Liver (tissue), 7 donors: ENCODE measurements at regions not wholly inside any gene's neighbourhood (a gene's known extent, or its start where the extent isn't known, plus 50 kb on each side); places are given as distances from the start of the nearest gene placed in this dataset.

Source experiments
- DNase-seq: peaks from one replicate; pipeline ENCODE4 v3.0.0-alpha.2; 2017; ENCODE audit warnings: low spot score
- H3K27ac ChIP-seq, 2 donors: one replicate each; pipeline ENCODE4 v1.7.0; 2013; ENCODE audit warnings: inconsistent platforms in 2 of 2, low read length in 2 of 2, control low read depth in 1 of 2, low read depth in 1 of 2, mild to moderate bottlenecking in 1 of 2
- H3K27me3 ChIP-seq, 4 donors: one replicate each; pipeline versions ENCODE4 v1.6.1 to v1.7.0; 2013; ENCODE audit warnings: low read length in 3 of 4, inconsistent platforms in 1 of 4, mild to moderate bottlenecking in 1 of 4, moderate library complexity in 1 of 4; ENCODE audit not compliant: control insufficient read depth in 4 of 4, insufficient read depth in 4 of 4
- H3K36me3 ChIP-seq, 4 donors: one replicate each; pipeline versions ENCODE4 v1.6.1 to v1.7.0; 2013; ENCODE audit warnings: low read length in 3 of 4, mild to moderate bottlenecking in 3 of 4, low read depth in 1 of 4, moderate library complexity in 1 of 4; ENCODE audit not compliant: control insufficient read depth in 4 of 4, insufficient read depth in 3 of 4
- H3K4me1 ChIP-seq, 4 donors: one replicate each; pipeline versions ENCODE4 v1.6.1 to v1.7.0; 2013; ENCODE audit warnings: low read length in 3 of 4, mild to moderate bottlenecking in 3 of 4, moderate library complexity in 1 of 4; ENCODE audit not compliant: control insufficient read depth in 4 of 4, insufficient read depth in 4 of 4
- H3K4me3 ChIP-seq, 3 donors: one replicate each; pipeline versions ENCODE4 v1.6.1 to v1.7.0; 2013; ENCODE audit warnings: low read length in 3 of 3, control low read depth in 1 of 3, low read depth in 1 of 3, mild to moderate bottlenecking in 1 of 3
- H3K9ac ChIP-seq, 2 donors: one replicate each; pipeline ENCODE4 v1.7.0; 2013; ENCODE audit warnings: low read length in 2 of 2, mild to moderate bottlenecking in 2 of 2, moderate library complexity in 2 of 2, control low read depth in 1 of 2, low read depth in 1 of 2
- H3K9me3 ChIP-seq, 4 donors: one replicate each; pipeline versions ENCODE4 v1.6.1 to v1.7.0; 2013; ENCODE audit warnings: low read length in 3 of 4; ENCODE audit not compliant: control insufficient read depth in 4 of 4
- FOXA1 ChIP-seq: IDR thresholded peaks from 2 replicates; pipeline ENCODE4 v1.6.1; 2016; ENCODE audit warnings: antibody characterized with exemption
- FOXA2 ChIP-seq: IDR thresholded peaks from 2 replicates; pipeline ENCODE4 v1.6.1; 2016; ENCODE audit warnings: antibody characterized with exemption
- GABPA ChIP-seq, 2 donors: IDR thresholded peaks in 1 of 2; conservative IDR thresholded peaks in 1 of 2; 2 replicates each; pipeline ENCODE4 v1.6.1; 2016; ENCODE audit warnings: antibody characterized with exemption in 2 of 2, mild to moderate bottlenecking in 1 of 2, moderate library complexity in 1 of 2
- NR2F2 ChIP-seq: IDR thresholded peaks from 2 replicates; pipeline ENCODE4 v1.6.1; 2016; ENCODE audit warnings: antibody characterized with exemption
- RAD21 ChIP-seq, 2 donors: IDR thresholded peaks; 2 replicates each; pipeline ENCODE4 v1.6.1; 2016; ENCODE audit warnings: antibody characterized with exemption in 2 of 2, mild to moderate bottlenecking in 2 of 2
- RXRA ChIP-seq, 2 donors: IDR thresholded peaks; 2 replicates each; pipeline ENCODE4 v1.6.1; 2017 to 2018; ENCODE audit warnings: antibody characterized with exemption in 2 of 2, mild to moderate bottlenecking in 1 of 2
- SP1 ChIP-seq: IDR thresholded peaks from 2 replicates; pipeline ENCODE4 v1.6.1; 2018; ENCODE audit warnings: antibody characterized with exemption, mild to moderate bottlenecking
- TAF1 ChIP-seq: conservative IDR thresholded peaks from 2 replicates; pipeline ENCODE4 v1.6.1; 2016; ENCODE audit warnings: antibody characterized with exemption, mild to moderate bottlenecking
- WGBS: extraction: QIAGEN DNeasy Blood & Tissue Kit; methylation state at CpG from one replicate; pipeline ENCODE4 v1.1.7; 2013; 5-methylcytosine and 5-hydroxymethylcytosine counted together
- TF ChIP-seq, protein P1 (sequence below): IDR thresholded peaks from 2 replicates; pipeline ENCODE4 v1.6.1; 2016; ENCODE audit warnings: antibody characterized with exemption
- donor health status: healthy.
- donor health status: healthy.
- donor health status: healthy.
- donor health status: healthy.

DNA sequence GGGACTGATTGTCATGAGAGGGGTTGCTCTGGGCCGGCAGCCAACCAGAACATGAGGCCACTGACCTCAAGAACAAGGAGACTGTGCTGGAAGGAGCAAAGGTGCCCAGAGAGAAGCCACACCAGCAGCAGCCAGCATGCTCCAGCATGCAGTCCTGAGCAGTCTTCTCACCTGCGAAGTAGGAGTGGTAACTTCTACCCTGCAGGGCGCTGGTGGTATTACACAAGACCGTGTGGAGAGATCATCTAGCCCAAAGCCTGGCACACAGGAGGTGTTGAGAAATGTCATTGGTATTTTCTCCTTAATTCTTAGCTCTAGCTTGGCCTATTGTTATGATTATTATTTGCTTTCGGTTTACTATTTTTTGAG is 132.7 kb downstream of the TSN start:
- TF ChIP-seq FOXA2 (no peak), RXRA (IDR thresholded peaks at IDR 0.05) (no peak), TAF1 (no peak), FOXA1 (no peak), SP1 (no peak)
- TF ChIP-seq, protein P1, sequence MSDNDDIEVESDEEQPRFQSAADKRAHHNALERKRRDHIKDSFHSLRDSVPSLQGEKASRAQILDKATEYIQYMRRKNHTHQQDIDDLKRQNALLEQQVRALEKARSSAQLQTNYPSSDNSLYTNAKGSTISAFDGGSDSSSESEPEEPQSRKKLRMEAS, result no peak
- Histone ChIP-seq H3K9ac (no peak overlapping the region), H3K9me3 (no peaks in the 10 kb centered on the region), H3K27me3 (no peaks in the 10 kb centered on the region), H3K27ac (no peak overlapping the region), H3K4me3 (no peak overlapping the region), H3K36me3 (no peaks in the 10 kb centered on the region), H3K4me1 (no peaks in the 10 kb centered on the region)
- 57% methylated on average over 5 of the region's 5 CpGs for WGBS
- no peak for DNase-seq

DNA sequence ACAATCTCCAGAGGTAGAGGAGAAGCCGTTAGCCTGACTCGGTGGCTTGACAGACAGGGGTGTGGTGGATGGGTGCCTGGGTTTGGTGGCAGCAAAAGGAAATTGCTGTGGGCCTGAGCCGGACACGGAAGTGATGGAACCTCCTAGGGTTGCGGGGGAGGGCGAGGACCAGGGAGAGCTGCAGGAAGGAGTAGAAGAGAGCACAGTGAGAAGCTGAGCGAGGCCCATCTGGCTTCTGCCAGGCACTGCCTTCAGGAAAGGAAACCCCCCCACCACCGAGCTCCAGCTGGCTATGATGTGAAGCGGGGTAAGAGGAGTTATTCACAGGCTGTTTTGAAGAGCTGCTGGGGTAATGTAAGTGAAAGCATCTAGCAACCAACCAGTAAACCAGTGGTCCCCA is 134.6 kb downstream of the TSN start:
- H3K4me1 ChIP-seq, result no peaks in the 10 kb centered on the region
- 82% methylated on average over 9 of the region's 9 CpGs for WGBS
- DNase-seq, result no peak
- H3K9ac ChIP-seq, result no peak overlapping the region
- no peak overlapping the region for H3K27ac ChIP-seq
- no peaks in the 10 kb centered on the region for H3K9me3 ChIP-seq
- no peaks in the 10 kb centered on the region for H3K27me3 ChIP-seq
- TF ChIP-seq TAF1, result no peak
- H3K36me3 ChIP-seq, result no peaks in the 10 kb centered on the region
- H3K4me3 ChIP-seq, result no peak overlapping the region

DNA sequence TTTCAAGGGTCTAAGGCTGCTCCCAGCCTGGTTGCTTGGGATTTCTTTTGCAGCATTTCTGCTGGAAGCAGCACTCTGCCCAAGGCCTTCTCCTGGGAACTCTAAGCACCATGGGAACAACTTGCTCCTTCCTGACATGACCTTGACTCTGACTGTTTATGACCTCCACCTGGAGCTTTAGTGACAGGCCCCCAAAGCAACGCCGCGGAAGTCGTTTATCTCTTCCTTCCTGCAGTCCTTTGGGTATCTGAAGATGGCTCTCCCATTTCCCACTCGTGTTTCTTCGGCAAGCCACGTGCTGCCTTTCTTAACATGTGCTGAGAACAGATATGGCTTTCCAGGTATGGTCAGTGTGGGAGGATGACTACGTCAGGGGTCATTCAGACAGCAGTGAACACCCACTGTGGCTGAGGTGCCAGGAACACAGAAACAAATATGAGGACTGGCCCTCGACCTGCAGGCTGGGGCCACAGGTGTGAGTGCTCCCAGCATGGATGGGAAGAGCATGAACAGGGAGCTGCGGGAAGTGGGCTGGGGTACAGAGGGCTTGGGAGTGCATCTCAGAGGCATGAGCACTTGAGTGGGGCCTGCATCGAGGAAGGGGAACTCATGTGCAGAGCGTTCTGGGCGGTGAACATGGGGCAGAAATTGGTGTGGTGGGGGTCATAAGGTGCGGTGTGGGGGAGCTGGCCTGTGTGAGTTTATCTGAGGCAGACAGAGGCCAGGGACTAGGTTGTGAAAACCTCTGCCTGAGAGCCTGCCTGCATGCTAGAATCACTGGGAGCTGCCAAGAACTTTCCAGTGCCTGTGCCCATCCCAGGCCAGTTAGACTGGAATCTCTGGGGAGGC is 140.5 kb downstream of the TSN start:
- peaks cover 0 to 2% (median 0%) of the 10 kb centered on the region in 4 donors for H3K27me3 ChIP-seq
- no peaks in the 10 kb centered on the region for H3K9me3 ChIP-seq
- no peak for DNase-seq
- no peak overlapping the region for H3K4me3 ChIP-seq
- no peak for TF ChIP-seq GABPA (IDR thresholded peaks at IDR 0.05 in 1 of 2, conservative IDR thresholded peaks at IDR 0.05 in 1 of 2)
- TF ChIP-seq NR2F2, result peak; percentile 61
- H3K4me1 ChIP-seq, result no peaks in the 10 kb centered on the region
- no peaks in the 10 kb centered on the region for H3K36me3 ChIP-seq
- WGBS, result 80% methylated on average over 14 of the region's 14 CpGs
- no peak overlapping the region for H3K27ac ChIP-seq
- H3K9ac ChIP-seq, result no peak overlapping the region

DNA sequence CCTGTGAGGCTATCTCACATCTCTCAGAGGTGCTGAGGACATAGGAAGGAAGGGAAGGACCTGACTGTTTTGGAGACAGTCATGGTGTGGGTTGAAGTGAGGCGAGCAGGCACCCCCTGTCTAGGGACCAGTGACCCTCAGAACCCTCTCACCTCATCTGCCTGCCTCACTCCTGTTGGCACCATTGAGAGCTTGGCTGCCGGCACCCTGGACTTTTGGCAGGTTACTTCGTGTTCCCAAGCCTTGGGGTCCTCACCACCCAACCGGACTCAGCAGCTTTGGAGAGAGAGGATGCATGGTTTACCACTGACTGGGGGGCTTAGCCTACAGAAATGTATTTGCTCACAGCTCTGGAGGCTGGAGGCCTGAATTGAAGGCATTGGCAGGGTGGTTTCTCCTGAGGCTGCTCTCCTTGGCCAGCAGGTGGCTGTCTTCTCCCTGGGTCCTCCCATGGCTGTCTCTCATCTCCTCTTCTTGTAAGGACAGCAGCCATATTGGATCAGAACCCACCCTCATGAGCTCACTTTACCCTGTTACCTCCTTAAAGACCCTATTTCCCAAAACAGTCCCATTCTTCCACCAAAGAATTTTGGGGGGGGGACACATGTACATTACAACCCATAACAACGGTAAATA is 142.0 kb downstream of the TSN start:
- H3K4me1 ChIP-seq, result no peaks in the 10 kb centered on the region
- H3K4me3 ChIP-seq, result no peak overlapping the region
- H3K9me3 ChIP-seq, result no peaks in the 10 kb centered on the region
- peaks cover 0 to 2% (median 0%) of the 10 kb centered on the region in 4 donors for H3K27me3 ChIP-seq
- H3K9ac ChIP-seq, result no peak overlapping the region
- H3K36me3 ChIP-seq, result no peaks in the 10 kb centered on the region
- TF ChIP-seq RAD21 (IDR thresholded peaks at IDR 0.05) (peak in 1 of 2 donors; percentile 33), SP1 (no peak)
- 85% methylated on average over 5 of the region's 5 CpGs for WGBS
- no peak overlapping the region for H3K27ac ChIP-seq
- no peak for DNase-seq
